GM21367 (cell line): ENCODE measurements at regions not wholly inside any gene's neighbourhood (a gene's known extent, or its start where the extent isn't known, plus 50 kb on each side); places are given as distances from the start of the nearest gene placed in this dataset.
"Not testable (repeated sequence)": the region's sequence is repeated elsewhere in the genome, so short reads cannot be mapped to it uniquely, and the experiment has no call there.

Source experiments
- ATAC-seq: cut with Tn5 transposase; IDR thresholded peaks from one replicate; pipeline ENCODE4 v1.9.1; 2021; ENCODE audit not compliant: unreplicated experiment

DNA sequence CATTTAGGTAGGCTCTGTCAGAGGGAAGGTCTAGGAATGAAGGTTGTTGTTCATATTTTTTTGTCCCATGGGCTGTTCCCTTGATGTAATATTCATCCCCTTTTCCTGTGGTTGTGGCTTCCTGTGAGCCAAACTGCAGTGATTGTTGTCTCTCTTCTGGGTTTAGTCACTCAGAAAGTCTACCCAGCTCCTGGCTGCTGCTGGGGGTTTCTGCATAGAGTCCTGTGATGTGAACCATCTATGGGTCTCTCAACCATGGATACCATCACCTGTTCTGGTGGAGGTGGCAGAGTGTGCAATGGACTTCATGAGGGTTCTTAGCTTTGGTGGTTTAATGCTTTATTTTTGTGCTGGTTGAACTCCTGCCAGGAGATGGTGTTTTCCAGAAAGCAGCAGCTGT lies 122.8 kb downstream of the ZC4H2 start:
- no peak for ATAC-seq

DNA sequence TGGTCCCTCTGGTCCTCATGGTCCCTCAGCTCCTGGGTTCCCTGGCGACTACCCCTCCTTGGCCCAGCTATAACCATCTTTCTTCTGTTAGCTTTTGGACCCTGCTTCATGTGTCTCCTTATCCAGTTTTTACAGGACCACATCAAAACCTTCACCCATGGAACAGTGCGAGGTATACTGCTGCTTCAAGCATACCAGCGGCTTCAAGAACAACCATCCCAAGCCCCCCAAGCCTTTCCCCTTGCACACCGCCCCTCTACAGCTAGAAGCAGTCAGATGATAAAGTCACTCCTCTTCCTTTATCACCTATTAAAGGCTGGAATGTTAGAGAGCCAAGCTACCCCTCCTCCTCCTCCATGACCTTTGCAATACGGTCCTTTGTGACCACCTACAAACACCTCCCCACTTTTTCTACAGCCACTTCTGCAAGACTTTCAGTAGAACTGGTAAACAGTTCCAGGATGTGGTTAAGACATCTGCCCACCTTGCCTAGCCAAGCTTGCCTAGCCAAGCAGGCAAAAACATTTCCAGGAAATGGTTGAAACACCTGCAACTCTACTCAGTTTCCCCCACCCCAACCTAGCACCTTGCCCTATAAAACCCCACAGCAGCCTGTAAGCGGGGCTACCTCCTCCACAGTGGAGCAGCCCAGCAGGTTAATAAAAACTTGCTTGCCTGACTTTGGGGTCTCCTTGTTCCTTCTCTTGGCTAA lies 125.7 kb downstream of the ZC4H2 start:
- ATAC-seq, result no peak

DNA sequence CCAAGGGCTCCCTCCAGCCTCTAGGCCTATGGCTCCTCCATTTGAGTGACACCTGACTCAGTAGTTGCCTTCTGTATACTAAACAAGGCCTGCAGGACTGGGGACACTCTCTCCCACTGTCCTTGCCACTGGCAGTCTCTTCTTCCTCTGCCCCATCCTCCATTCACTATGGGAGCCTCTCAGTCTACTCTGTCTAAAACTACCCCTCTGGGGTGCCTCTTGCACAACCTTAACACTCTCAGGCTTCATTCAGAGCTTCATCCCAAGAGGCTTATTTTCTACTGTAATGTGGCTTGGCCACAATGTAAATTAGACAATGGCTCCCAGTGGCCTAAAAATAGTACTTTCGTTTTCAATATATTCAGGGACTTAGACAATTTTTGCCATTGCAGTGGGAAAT lies 133.0 kb downstream of the ZC4H2 start:
- ATAC-seq, result no peak

DNA sequence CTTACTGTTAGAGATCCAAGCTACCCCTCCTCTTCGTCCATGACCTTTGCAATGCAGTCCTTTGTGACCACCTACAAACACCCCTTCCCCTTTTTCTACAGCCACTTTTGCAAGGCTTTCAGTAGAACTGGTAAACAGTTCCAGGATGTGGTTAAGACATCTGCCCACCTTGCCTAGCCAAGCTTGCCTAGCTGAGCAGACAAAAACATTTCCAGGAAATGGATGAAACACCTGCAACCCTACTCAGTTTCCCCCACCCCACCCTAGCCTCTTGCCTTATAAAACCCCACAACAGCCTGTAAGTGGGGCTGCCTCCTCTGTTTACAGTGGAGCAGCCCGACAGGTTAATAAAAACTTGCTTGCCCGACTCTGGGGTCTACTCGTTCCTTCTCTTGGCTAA lies 133.8 kb downstream of the ZC4H2 start:
- peak; percentile 68 for ATAC-seq

DNA sequence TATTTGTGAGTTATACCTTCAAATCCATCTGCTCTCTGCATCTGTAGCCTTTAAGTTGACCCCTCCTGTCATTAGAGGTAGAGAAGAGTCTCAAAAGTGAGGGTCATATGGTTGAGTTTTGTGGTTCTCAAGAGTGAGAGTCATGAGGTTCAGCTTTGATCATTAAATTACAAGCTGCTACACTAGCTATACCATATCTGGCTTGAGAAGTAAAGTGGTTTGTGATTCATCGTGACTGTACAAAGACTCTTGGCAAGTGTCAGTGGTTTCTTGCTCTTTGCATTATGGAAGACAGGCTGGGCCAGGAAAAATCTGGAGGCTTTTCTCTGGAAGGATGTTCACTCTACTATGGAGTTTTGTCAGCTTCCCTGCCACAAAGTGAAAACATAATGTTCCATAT lies 170.6 kb downstream of the ZC4H2 start:
- ATAC-seq, result no peak

DNA sequence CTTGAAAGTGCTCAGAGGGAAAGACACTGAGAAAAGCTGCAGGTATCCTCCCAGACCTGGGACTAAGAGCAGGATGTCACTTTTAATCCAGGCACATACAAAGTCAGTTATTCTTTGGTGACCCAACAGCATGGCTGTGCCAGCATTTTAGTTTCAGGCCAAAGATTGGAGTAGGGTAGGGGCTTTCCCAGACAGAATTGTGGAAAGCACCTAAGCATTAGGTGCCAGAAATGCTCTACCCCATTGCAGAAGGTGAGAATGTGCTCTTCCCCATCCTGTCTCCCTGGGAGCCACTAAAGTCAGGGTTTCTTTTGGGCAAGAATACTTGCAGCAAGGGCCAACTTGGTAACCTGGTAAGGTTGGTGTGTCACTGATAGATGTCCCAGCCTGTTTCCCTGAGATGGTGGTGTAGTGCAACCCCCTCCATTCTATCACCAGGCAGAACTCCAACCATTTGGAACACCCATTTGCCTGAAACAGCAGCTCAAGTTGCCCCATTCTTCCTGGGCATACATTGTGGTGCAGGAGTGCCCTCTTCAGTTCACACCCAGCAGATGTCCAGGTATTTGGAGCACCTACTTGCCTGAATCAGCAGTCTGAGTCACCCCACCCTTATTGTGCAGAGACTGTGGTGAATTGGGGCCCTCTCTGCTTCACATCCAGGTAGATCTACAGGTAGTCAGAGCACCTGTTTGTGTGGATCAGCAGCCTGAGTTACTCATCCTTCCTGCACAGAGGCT lies 183.5 kb downstream of the ZC4H2 start:
- ATAC-seq, result no peak

DNA sequence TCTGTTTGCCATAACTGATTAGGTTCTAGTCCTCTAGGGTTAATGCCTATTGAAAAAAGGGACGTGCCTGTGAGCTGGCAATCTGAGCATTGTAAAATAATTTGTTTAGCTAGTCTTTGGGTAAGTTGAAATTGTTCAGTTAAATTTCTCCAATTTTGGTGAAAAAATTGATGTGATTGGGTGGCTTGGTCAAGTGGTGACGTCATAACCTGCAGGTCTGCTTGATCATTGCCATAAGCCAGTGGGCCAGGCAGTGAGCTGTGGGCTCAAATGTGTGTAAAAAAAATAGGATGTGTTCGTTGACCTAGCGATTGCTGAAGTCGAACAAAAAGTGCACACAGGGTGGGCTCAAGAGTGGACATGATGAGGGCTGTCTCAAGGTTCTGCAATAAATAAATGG lies 193.3 kb downstream of the ZC4H2 start:
- no peak for ATAC-seq

DNA sequence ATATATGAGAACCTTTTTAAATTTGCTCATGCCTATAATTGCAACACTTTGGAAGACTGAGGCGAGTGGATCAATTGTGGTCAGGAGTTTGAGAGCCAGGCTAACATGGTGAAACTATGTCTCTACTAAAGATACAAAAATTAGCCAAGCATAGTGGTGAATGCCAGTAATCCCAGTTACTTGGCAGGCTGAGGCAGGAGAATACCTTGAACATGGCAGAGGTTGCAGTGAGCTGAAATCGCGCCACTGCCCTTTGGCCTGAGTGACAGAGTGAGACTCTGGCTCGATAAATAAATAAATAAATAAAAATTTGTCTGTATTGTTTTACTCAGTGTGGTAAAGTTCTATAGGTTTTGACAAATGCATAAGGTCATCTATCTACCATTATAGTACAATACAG lies 218.2 kb downstream of the ZC4H2 start:
- no peak for ATAC-seq

DNA sequence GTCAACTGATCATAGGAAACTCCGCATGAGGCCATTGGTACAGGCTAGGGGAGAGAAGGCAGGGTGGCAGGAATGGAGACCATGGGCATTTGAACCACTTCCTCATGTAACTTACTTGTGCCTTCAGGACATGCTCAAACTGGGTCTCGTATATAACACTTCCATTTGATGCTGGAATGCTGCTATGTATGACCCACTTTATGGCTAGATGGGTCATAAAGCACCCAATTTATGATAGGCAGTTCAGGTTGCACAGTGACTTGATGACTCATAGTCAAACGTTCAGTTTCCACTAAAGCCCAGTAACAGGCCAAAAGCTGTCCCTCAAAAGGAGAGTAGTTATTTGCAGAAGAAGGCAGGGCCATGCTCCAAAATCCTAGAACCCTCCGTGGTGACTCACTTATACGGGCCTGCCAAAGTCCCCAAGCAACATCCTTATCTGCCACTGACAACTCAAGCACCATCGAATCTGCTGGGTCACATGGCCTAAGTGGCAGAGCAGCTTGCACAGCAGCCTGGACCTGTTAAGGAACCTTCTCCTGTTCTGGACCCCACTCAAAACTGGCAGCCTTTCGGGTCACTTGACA lies 236.4 kb downstream of the ZC4H2 start:
- ATAC-seq, result no peak

DNA sequence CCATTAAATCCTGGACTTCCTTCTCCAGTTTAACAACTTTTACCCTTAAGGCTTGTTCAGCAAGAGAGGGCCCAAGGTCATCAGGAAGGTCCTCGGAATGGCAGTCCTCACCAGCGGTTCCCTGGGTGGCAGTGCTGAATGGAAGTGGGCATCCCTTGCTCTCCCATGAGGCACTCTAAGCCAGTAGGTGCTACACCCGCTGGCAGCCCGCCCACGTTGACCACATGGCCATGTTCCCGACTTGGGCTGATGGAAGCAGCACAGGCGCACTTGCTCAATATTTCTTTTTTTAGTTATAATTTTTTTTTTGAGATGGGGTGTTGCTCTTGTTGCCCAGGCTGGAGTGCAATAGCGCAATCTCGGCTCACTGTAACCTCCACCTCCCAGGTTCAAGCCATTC lies 277.9 kb downstream of the ZC4H2 start:
- ATAC-seq, result no peak

DNA sequence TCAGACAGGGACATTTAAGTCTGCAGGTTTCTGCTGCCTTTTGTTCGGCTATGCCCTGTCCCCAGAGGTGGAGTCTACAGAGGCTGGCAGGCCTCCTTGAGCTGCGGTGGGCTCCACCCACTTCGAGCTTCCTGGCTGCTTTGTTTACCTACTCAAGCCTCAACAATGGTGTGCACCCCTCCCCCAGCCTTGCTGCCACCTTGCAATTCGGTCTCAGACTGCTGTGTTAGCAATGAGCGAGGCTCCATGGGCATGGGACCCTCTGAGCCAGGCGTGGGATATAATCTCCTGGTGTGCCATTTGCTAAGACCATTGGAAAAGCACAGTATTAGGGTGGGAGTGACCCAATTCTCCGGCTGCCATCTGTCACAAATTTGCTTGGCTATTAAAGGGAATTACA lies 280.9 kb downstream of the ZC4H2 start:
- ATAC-seq, result not testable (repeated sequence)

DNA sequence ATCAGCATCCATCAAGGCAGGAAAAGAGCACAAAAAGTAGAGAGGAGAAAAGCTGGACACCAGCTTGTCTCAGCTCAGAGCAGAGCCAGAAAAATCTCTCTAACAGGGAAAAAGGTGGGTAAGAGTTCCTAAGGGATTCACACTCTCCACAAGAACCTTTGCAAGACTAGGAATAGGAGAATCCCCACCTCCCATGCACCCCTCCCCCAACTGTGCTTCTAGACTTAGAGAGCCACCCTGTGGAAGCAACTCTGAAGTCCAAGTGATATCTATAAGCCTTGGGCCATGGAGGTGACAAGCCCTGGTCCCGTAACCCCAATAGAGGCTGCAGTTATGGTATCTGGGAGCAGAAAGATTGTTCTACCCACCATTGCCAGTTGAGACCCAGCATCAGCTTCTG lies 267.6 kb upstream of the MTMR8 start:
- no peak for ATAC-seq

DNA sequence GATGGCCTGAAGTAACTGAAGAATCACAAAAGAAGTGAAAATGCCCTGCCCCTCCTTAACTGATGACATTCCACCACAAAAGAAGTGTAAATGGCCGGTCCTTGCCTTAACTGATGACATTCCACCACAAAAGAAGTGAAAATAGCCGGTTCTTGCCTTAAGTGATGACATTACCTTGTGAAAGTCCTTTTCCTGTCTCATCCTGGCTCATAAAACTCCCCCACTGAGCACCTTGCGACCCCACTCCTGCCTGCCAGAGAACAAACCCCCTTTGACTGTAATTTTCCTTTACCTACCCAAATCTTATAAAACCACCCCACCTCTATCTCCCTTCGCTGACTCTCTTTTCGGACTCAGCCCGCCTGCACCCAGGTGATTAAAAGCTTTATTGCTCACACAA lies 262.0 kb upstream of the MTMR8 start:
- not testable (repeated sequence) for ATAC-seq

DNA sequence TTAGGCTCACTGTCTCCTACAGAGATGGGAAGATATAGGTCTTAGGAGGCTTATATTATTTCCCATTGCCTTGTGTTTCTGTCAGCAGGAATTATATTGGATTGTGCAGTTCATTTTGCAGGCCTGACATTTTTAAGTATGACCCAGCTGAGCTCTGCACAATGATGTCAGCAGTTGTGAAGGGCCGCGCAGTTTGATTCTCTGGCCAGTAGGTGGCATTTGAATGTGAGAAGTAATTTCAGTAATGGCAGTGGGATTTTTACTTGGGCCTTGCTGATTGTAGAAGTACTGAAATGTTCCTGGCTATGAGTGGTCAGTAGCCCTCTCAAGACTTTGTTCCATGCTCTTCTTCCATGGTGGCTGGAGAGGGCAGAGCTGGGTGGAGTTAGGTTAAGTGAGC lies 247.2 kb upstream of the MTMR8 start:
- ATAC-seq, result no peak
